HK-2 (cell line): ENCODE measurements at regions not wholly inside any gene's neighbourhood (a gene's known extent, or its start where the extent isn't known, plus 50 kb on each side); places are given as distances from the start of the nearest gene placed in this dataset.
"Not testable (repeated sequence)": the region's sequence is repeated elsewhere in the genome, so short reads cannot be mapped to it uniquely, and the experiment has no call there.

Experiments
- DNase-seq: peaks from one replicate; pipeline ENCODE4 v3.0.0-alpha.2; 2018; ENCODE audit not compliant: unreplicated experiment

GRCh38 chr1:149228672-149229585, 125.6 kb upstream of the NBPF9 start:
- DNase-seq: not testable (repeated sequence)

DNA sequence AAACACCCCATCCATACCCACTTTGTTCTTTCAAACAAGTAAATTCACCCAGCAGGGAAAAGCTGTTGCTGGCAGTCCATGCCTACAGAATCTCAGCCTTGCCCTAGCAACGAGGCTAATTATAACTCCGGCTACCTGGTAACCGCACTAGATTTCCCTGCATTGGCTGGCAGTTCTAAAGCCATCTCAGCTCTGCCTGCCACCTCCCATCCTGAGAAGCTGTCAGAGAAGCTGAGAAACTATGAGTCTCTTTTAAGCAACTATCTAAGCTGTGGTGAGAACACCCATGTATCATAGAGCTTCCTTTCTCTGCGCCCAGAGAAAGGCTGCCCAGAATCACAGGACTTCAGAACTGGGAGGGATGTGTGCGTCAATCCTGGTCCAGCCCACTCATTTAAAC, 126.5 kb upstream of the NBPF9 start:
- not testable (repeated sequence) for DNase-seq

DNA sequence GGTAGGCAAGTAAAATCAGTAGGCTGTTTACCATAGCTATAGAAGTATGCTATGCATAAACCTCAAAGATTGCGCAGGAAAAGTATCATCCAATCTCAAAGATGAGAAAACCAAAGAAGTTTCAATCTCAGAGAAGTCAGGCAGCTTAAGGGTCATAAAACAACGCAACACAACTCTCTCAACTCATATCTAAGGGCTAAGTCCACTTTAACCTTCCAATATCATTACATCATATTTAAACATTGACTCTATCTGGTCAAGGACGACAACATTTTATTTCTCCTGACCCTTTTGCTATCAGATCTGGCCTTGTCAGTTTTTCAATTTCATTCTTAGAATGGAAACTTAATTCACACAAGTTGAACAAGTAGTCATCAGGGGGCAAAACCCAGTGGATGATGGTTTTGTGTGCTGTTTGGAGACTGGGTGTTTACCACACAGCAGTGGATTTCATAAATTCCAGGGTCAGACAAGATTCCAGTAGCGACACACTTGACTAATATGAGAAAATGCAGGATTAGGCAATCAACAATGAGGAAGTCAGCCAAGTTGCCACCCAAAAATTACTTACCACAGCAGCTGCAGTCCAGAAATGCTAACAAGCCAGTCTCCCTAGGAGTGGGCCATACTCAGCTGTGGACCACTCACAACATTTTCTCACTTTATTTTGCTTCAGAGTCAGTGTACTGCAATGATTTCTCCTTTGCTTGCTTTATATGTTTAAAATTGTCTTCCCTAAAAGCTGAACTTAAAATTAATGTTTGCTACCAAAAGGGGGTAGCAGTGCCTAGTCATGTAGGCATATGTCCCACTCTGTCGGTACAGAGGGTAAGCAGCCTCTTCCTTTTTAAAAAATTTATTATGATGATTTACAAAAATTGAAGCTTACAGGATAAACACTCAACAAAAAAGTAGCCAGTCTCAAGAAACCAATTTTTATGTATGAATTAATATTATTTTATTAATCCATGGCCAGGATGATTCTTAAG, 131.9 kb upstream of the NBPF9 start:
- DNase-seq: not testable (repeated sequence)

GRCh38 chr1:149237515-149237914, 134.2 kb upstream of the NBPF9 start:
- not testable (repeated sequence) for DNase-seq

- DNase-seq: not testable (repeated sequence)
Measured at GRCh38 chr1:149239897-149240508, 136.7 kb upstream of the NBPF9 start.

DNA sequence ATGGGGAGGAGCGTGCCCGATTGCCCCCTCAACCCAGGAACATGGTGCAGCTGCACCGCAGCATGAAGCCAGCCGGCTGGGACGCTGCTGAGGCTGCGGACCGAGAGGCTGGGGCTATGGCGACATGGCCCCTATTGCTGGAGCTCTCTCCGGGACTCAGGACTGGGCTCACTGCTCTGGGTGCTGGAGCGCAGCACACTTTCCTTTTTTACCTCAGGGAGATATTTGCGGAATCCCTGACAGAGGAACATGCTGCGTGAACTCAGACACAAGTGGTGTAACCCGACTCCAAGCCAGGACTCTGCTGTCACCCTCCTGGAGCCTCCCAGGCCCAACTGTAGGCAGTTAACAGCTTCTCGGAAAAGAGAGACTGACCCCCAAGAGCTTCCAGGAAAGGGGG, 137.2 kb upstream of the NBPF9 start:
- DNase-seq: not testable (repeated sequence)

DNA sequence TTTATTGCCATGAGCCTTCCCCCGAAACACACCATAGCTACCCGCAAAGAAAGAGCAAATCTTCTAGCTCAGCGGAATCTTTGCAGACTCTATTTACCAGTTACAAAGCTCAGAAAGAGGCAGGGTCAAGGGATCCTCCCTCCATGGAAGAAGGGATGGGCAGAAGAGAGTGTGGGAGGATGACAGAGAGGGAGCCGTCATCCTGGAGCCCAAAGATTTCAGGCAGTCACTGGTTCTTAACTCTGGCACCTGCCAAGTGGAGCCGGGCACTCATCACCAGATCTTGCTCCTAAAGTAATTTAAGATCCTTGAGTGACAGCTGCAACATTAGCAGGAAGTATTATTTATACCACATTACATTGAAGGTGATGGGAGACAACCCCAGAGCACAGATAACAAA, 137.9 kb upstream of the NBPF9 start:
- not testable (repeated sequence) for DNase-seq

DNA sequence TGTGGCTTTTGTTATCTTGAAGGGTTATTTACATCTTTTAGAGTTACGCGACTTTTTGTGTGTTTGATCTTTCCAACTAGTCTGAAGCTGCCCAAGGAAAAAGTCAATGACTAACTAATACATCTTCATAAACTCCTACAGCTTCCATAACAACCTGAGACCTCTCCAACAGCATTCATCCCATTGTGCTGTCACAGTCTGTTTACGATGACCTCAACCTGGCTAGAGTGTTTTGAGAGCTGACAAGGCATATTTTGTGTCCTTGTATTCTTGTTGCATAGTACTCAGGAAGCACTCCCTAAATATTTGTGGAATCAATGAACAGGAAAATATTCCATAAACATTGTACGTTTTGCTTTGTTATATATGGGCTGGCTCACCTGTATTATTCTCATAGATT, 140.2 kb upstream of the NBPF9 start:
- not testable (repeated sequence) for DNase-seq

DNA sequence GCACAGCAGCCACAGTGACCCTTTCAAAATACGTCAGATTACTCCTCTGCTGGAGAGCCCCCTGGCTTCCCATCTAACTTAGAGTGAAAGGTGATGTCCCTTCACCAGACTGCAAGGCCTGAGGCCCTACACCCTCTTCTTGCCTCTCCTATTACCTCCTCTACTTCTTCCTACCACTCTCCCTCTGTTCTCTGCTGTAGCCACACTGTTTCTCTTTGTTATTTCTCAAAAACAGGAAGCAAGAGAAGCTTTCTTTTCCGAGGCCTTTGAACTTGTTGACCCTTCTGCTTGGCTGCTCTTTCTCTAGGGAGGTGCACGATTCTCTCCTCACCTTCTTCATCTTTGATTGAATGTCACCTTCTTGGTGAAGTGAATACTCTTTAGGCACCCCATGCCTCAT, 141.3 kb upstream of the NBPF9 start:
- DNase-seq: not testable (repeated sequence)

DNA sequence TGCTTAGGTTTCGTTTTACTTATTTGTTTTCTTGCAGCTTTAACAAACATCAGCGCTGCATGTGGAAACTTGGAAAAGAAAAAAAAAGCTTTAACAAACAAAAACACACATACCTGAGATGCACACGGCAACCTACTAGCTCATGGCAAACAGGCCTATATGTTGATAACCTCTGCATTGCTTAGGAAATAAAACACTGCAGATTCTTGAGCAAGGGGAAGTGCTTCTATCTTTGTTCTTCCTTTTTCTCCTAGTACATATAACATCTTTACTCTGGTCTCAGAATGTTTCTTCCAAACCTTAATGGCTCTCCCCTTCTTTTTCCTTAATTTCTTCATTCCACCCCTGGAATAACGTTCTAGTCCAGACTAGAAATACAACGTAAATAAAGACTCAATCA, 142.9 kb upstream of the NBPF9 start:
- DNase-seq: not testable (repeated sequence)

- not testable (repeated sequence) for DNase-seq
Measured at GRCh38 chr1:149248610-149249009, 145.3 kb upstream of the NBPF9 start.

DNA sequence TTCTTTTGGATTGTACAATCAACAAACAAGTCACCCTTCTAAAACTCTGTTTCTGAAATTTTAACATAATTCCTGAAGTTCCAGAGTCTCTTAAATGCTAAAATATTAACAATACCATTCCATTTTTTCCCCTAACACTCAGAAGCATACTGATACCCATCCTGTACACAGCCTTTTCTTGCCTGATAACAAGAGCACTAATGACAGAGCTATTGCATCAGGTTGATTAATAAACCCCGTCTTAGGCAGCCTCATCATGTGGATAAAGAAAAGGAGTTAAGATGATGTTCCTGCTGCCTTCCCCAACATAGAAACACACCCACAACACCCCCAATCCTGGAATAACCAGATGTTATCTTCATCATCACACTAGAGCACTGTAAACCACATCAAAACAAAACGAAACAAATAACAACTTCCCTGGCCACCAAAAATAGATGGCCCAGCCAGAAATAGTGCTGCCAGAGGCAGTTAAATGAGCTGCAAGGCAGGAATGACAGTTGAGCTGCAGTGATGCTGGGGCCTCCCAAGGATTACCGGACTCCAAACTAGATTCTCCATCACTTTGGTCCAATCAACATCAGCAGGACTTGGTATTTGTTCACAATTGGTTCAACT, 146.6 kb upstream of the NBPF9 start:
- not testable (repeated sequence) for DNase-seq

DNA sequence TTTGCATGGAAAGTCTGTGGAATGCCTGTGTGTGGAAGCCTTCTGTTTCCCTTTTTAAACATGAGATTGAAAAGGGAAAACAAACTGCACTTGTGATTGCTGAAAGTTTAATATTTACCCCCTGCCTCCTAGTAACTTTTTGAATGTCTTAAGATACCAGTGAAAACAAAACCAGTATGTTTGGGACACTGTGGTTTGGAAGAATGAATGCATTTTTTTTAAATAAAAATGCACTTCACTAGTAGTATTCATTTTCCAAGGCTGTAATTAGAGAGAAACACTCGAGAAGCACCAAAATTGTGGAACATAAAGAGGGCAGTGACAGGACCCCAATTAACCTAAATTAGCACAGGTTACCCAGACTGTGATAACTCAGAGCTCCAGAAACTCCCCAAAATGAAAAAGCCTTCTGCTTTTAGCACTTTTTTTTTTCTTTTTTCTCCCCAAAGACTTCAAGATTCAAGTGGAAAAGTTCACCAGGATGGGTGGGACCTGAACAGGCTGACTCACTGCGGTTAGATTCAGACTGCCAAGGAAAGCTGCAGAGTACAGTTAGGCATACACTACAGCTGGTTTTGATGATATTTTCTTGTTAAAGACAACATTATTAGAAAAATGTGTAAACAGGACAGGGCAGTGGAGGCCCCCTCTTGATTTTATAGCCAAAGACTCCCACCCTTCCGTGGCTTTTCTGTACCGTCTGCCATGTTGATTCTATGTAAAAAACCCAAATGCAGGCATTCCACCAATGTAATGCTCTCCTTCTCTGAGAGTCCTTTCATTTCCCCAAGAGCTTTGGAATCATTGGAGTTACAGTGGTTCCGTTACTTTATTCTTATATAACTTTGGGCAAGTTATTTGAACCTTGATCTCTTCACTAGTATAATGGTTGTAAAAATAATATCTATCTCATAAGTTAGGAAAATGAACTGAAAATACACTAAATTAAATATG, 151.8 kb upstream of the NBPF9 start:
- DNase-seq: not testable (repeated sequence)

- not testable (repeated sequence) for DNase-seq
Measured at GRCh38 chr1:149260284-149260683, 156.9 kb upstream of the NBPF9 start.

DNA sequence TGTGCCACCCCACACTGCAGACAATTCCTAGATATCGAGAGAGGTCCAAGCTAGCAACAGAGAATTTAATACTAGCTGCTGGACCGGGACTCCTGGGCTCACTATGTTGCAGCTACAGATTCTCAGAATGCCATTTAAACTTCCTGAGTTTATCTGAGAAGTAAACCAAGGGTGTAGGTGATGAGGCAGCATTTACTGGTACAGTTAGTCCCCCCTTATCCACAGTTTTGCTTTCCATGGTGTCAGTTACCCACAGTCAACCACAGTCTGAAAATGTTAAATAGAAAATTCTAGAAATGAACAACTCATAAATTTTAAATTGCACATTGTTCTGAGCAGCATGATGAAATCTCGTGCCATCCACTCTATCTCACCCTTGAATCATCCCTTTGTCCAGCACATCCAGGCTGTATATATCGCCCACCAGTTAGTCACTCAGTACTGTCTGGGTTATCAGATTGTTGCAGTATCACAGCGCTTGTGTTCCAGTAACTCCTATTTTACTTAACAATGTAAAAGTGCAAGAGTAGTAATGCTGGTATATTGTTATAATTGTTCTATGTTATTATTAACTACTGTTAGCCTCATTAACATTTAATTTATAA, 157.5 kb upstream of the NBPF9 start:
- DNase-seq: not testable (repeated sequence)

DNA sequence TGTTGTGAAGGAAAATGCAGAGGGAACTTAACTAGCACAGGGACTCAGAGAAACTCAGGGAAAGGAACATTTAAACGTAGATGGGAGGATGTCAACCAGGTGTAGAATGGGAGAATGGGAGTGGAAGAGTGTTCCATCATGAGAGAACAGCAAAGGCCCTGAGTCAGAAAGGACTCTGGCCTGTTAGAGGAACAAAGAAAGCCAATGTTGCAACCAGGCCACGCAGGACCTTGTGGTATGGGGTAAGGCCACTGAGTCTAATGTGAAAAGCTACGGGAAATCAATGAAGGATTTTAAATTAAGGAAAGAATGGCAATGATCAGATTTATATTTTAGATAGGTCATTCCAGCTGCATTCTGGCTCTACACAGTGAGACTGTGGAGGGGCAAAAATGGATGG, 163.9 kb upstream of the NBPF9 start:
- not testable (repeated sequence) for DNase-seq

- not testable (repeated sequence) for DNase-seq
Measured at GRCh38 chr1:149269001-149269702, 165.8 kb upstream of the NBPF9 start.

DNA sequence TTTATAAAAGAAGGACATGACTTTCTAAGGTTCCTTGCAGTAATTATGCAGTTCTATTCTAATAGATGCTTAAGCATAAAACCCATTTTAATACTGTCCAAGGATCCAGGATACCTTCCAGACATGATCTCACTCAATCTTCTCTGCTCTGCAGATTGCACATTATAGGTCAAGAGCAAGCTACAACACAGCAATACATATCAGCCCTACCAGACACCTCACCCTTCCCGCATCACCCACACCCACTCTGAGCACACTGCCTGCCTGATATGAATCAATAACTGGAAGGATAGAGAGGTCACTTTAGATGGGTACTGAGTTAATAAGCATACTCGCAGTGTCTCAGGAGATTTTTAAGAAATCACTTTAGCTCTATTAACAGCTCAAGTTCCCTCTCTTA, 166.5 kb upstream of the NBPF9 start:
- DNase-seq: not testable (repeated sequence)

- DNase-seq: not testable (repeated sequence)
Measured at GRCh38 chr1:149274493-149274892, 171.1 kb upstream of the NBPF9 start.
